H1 (cell line): ENCODE measurements at regions not wholly inside any gene's neighbourhood (a gene's known extent, or its start where the extent isn't known, plus 50 kb on each side); places are given as distances from the start of the nearest gene placed in this dataset.

Source experiments
- CTCF ChIA-PET: fragments of 300-600 bp; sonication (Branson Sonifier 250); formaldehyde crosslinking; loops from one replicate; lab custom pipeline; 2021; ENCODE audit not compliant: partially characterized antibody; lab: Charles Lee
- POLR2A ChIA-PET: fragments of 300-600 bp; sonication (Branson Sonifier 250); formaldehyde crosslinking; loops from one replicate; lab custom pipeline; 2021; ENCODE audit warnings: inconsistent platforms; ENCODE audit not compliant: partially characterized antibody; lab: Charles Lee
- DNase-seq, 2 experiments: peaks; one replicate each; pipeline versions ENCODE4 v3.0.0 to v3.0.0-alpha.2; 2010 to 2022; ENCODE audit warnings: low spot score in 2 of 2, low read depth in 1 of 2, mixed read lengths in 1 of 2
- FAIRE-seq: peaks from 2 replicates; lab custom pipeline; 2011; peaks lifted over from hg19 to GRCh38; lab: Jason Lieb, UNC
- H2AFZ ChIP-seq: 2 replicates; pipeline ENCODE4 v1.8.1; 2012; ENCODE audit warnings: low read length, inconsistent platforms
- H2AK5ac ChIP-seq: 2 replicates; pipeline ENCODE4 v1.6.1; 2013; ENCODE audit warnings: low read depth, low read length
- H2BK120ac ChIP-seq: replicated peaks from 2 replicates; pipeline ENCODE3; 2013; ENCODE audit warnings: low read depth, low read length, inconsistent platforms
- H2BK12ac ChIP-seq: 2 replicates; pipeline ENCODE4 v1.6.1; 2013; ENCODE audit warnings: low read depth, low read length
- H2BK15ac ChIP-seq: 2 replicates; pipeline ENCODE4 v1.6.1; 2013; ENCODE audit warnings: low read length
- H2BK20ac ChIP-seq: 2 replicates; pipeline ENCODE4 v1.6.1; 2013; ENCODE audit warnings: low read length
- H2BK5ac ChIP-seq: 2 replicates; pipeline ENCODE4 v1.6.1; 2013; ENCODE audit warnings: low read depth, low read length
- H3K14ac ChIP-seq: 2 replicates; pipeline ENCODE4 v1.6.1; 2013; ENCODE audit warnings: inconsistent platforms; ENCODE audit not compliant: insufficient read length
- H3K18ac ChIP-seq: 2 replicates; pipeline ENCODE4 v1.6.1; 2013; ENCODE audit warnings: low read length; ENCODE audit errors: extremely low read depth
- H3K23ac ChIP-seq: 2 replicates; pipeline ENCODE4 v1.6.1; 2013; ENCODE audit warnings: inconsistent platforms; ENCODE audit not compliant: insufficient read length
- H3K23me2 ChIP-seq: 2 replicates; pipeline ENCODE4 v1.6.1; 2013; ENCODE audit warnings: low read depth, low read length
- H3K27ac ChIP-seq: 2 replicates; pipeline ENCODE4 v1.6.1; 2011; ENCODE audit warnings: low read depth, low read length, inconsistent platforms
- H3K27me3 ChIP-seq, 4 experiments: replicated peaks in 1 of 4; 1 replicate in 1 of 4; 2 replicates in 3 of 4; pipeline versions ENCODE4 v1.6.1 to v1.8.1; 2011 to 2013; ENCODE audit warnings: low read length in 3 of 4, mild to moderate bottlenecking in 3 of 4, inconsistent platforms in 2 of 4, mixed read lengths in 2 of 4, moderate library complexity in 1 of 4; ENCODE audit not compliant: control insufficient read depth in 3 of 4, insufficient read depth in 3 of 4; ENCODE audit errors: extremely low read depth in 1 of 4
- H3K36me3 ChIP-seq, 4 experiments: 2 replicates each; pipeline versions ENCODE4 v1.6.1 to v1.8.1; 2011 to 2013; ENCODE audit warnings: mild to moderate bottlenecking in 4 of 4, low read length in 3 of 4, moderate library complexity in 2 of 4, control low read depth in 1 of 4, inconsistent platforms in 1 of 4; ENCODE audit not compliant: insufficient read depth in 4 of 4, control insufficient read depth in 2 of 4
- H3K4ac ChIP-seq: replicated peaks from 2 replicates; pipeline ENCODE3; 2013; ENCODE audit warnings: low read length, low read depth, mixed read lengths, inconsistent platforms; ENCODE audit not compliant: insufficient read length
- H3K4me1 ChIP-seq, 4 experiments: replicated peaks in 1 of 4; 1 replicate in 1 of 4; 2 replicates in 3 of 4; pipeline versions ENCODE4 v1.6.1 to v1.8.1; 2011 to 2013; ENCODE audit warnings: low read length in 3 of 4, inconsistent platforms in 2 of 4, mixed read lengths in 1 of 4; ENCODE audit not compliant: insufficient read depth in 4 of 4, control insufficient read depth in 3 of 4
- H3K4me2 ChIP-seq, 2 experiments: 2 replicates each; pipeline versions ENCODE4 v1.6.1 to v1.8.1; 2011 to 2013; ENCODE audit warnings: low read depth in 2 of 2, low read length in 2 of 2, control low read depth in 1 of 2, inconsistent platforms in 1 of 2, mild to moderate bottlenecking in 1 of 2; ENCODE audit not compliant: insufficient read depth in 1 of 2
- H3K4me3 ChIP-seq, 4 experiments: fragments of 200-600, 300-600 bp in 1 of 4; sonication (generic), shearing (Covaris generic), sonication (Bioruptor Twin) in 1 of 4; 2 replicates each; pipeline versions ENCODE4 v1.5.1 to v1.8.1; 2011 to 2016; ENCODE audit warnings: low read length in 4 of 4, low read depth in 3 of 4, control low read depth in 2 of 4, inconsistent platforms in 2 of 4, mild to moderate bottlenecking in 2 of 4, mixed read lengths in 1 of 4, moderate library complexity in 1 of 4; ENCODE audit not compliant: insufficient read depth in 2 of 4; ENCODE audit errors: extremely low read depth in 1 of 4
- H3K56ac ChIP-seq: replicated peaks from 2 replicates; pipeline ENCODE3; 2013; ENCODE audit warnings: low read depth, mild to moderate bottlenecking, mixed read lengths, low read length, inconsistent platforms; ENCODE audit not compliant: insufficient read length
- H3K79me1 ChIP-seq: 2 replicates; pipeline ENCODE4 v1.6.1; 2013; ENCODE audit warnings: low read depth, low read length, control low read depth
- H3K79me2 ChIP-seq, 2 experiments: 2 replicates each; pipeline versions ENCODE4 v1.6.1 to v1.8.1; 2012 to 2013; ENCODE audit warnings: low read length in 2 of 2, mild to moderate bottlenecking in 2 of 2, inconsistent platforms in 1 of 2; ENCODE audit not compliant: insufficient read depth in 2 of 2, control insufficient read depth in 1 of 2
- H3K9ac ChIP-seq, 4 experiments: replicated peaks in 1 of 4; 1 replicate in 1 of 4; 2 replicates in 3 of 4; pipeline versions ENCODE4 v1.6.1 to v1.8.1; 2011 to 2013; ENCODE audit warnings: low read depth in 3 of 4, low read length in 3 of 4, control low read depth in 2 of 4, mild to moderate bottlenecking in 2 of 4, moderate library complexity in 2 of 4, inconsistent platforms in 1 of 4; ENCODE audit errors: extremely low read depth in 1 of 4
- H3K9me3 ChIP-seq, 2 experiments: 2 replicates each; pipeline versions ENCODE4 v1.6.1 to v1.8.1; 2012 to 2013; ENCODE audit warnings: mild to moderate bottlenecking in 2 of 2, moderate library complexity in 2 of 2, control low read depth in 1 of 2, inconsistent platforms in 1 of 2, low read depth in 1 of 2, low read length in 1 of 2, mixed read lengths in 1 of 2; ENCODE audit not compliant: insufficient read depth in 2 of 2
- H4K20me1 ChIP-seq, 2 experiments: replicated peaks in 1 of 2; 2 replicates each; pipeline versions ENCODE3 to v1.8.1; 2011 to 2013; ENCODE audit warnings: inconsistent platforms in 2 of 2, low read length in 2 of 2, mild to moderate bottlenecking in 1 of 2; ENCODE audit not compliant: insufficient read depth in 2 of 2, control insufficient read depth in 1 of 2
- H4K5ac ChIP-seq: 2 replicates; pipeline ENCODE4 v1.6.1; 2013; ENCODE audit warnings: low read length, low read depth, mixed read lengths, inconsistent platforms; ENCODE audit not compliant: insufficient read length
- H4K8ac ChIP-seq: 2 replicates; pipeline ENCODE4 v1.8.0; 2013; ENCODE audit warnings: mild to moderate bottlenecking, moderate library complexity, low read length, inconsistent platforms; ENCODE audit not compliant: insufficient read depth; ENCODE audit errors: extremely low read depth
- H4K91ac ChIP-seq: replicated peaks from 2 replicates; pipeline ENCODE3; 2013; ENCODE audit warnings: low read length, mixed read lengths, inconsistent platforms; ENCODE audit not compliant: insufficient read length
- KDM5A ChIP-seq: fragments of 200-600 bp; IDR thresholded peaks from 2 replicates; pipeline ENCODE4 v1.7.1; 2012; ENCODE audit warnings: mild to moderate bottlenecking, low read length, inconsistent platforms, mixed read lengths
- NRF1 ChIP-seq: IDR thresholded peaks from 2 replicates; pipeline ENCODE4 v1.6.1; 2011; ENCODE audit warnings: mild to moderate bottlenecking, low read depth, low read length, improper control_type of control experiment
- POLR2A ChIP-seq, 2 experiments: IDR thresholded peaks; 1 replicate in 1 of 2; 2 replicates in 1 of 2; pipeline ENCODE4 v1.6.1; 2011; ENCODE audit warnings: low read depth in 2 of 2, low read length in 2 of 2, mild to moderate bottlenecking in 2 of 2; ENCODE audit errors: control extremely low read depth in 1 of 2
- RFX5 ChIP-seq: IDR thresholded peaks from 2 replicates; pipeline ENCODE4 v1.6.1; 2011; ENCODE audit warnings: low read depth, low read length, improper control_type of control experiment, borderline replicate concordance
- SIX5 ChIP-seq: IDR thresholded peaks from 2 replicates; pipeline ENCODE4 v1.6.1; 2011; ENCODE audit warnings: mild to moderate bottlenecking, low read depth, low read length
- WGBS, 2 experiments: shearing (Covaris generic) in 1 of 2; methylation state at CpG; one replicate each; pipeline versions ENCODE4 v1.1.6 to v1.1.7; 2013 to 2015; ENCODE audit warnings: low lambda C conversion rate in 2 of 2, mixed read lengths in 2 of 2, inconsistent platforms in 1 of 2, low coverage in 1 of 2, missing lambda C conversion rate in 1 of 2; ENCODE audit not compliant: insufficient replicate concordance in 2 of 2, insufficient coverage in 1 of 2, insufficient read length in 1 of 2; ENCODE audit errors: extremely low coverage in 1 of 2, missing lambda C conversion rate in 1 of 2; 5-methylcytosine and 5-hydroxymethylcytosine counted together

- no peak for FAIRE-seq
- 91% methylated on average over 6 of the region's 6 CpGs; no CpG with 5 or more reads in 1 of the 2 experiments for WGBS, 2 experiments
- no peak overlapping the region for H2AFZ ChIP-seq
- H3K79me1 ChIP-seq = no peaks in the 10 kb centered on the region
- 0 out of 7 replicates have a peak, but pooled peaks cover 0 to 2% (median 0%) of the 10 kb centered on the region in 4 experiments for H3K4me1 ChIP-seq
- H3K9me3 ChIP-seq = peaks cover 3 to 4% of the 10 kb centered on the region in 2 experiments; a peak in 2 of 4 replicates
- POLR2A ChIA-PET = no interaction called here
- H2BK20ac ChIP-seq = no peak overlapping the region
- TF ChIP-seq KDM5A (no peak), NRF1 (no peak), POLR2A (IDR thresholded peaks at IDR 0.05; ENCODE audit: control extremely low read depth in 1 of 2, low read depth in 2 of 2, low read length in 2 of 2) (no peak), RFX5 (no peak), SIX5 (no peak)
- H4K91ac ChIP-seq = no peak overlapping the region
- no peak overlapping the region for H3K9ac ChIP-seq
- H2BK120ac ChIP-seq = no peak overlapping the region
- no peak overlapping the region for H2BK15ac ChIP-seq
- H2AK5ac ChIP-seq = no peak overlapping the region
- H3K27me3 ChIP-seq = no peaks in the 10 kb centered on the region
- DNase-seq = no peak
- H3K4me2 ChIP-seq = no peak overlapping the region
- H3K23ac ChIP-seq = no peak overlapping the region
- H2BK12ac ChIP-seq = no peak overlapping the region
- H3K56ac ChIP-seq = no peak overlapping the region
- no peak overlapping the region for H4K5ac ChIP-seq
- no peak overlapping the region for H4K8ac ChIP-seq
- no peak overlapping the region for H3K4me3 ChIP-seq
- no peaks in the 10 kb centered on the region for H3K23me2 ChIP-seq
- H4K20me1 ChIP-seq = no peaks in the 10 kb centered on the region
- no peak overlapping the region for H2BK5ac ChIP-seq
- CTCF ChIA-PET = interaction anchor here (1.1 to 3.7 kb wide), 2 partner anchors 11 to 363 kb away, joined by 3 to 16 read pairs; no protein-coding TSS in a partner anchor
- no peaks in the 10 kb centered on the region for H3K36me3 ChIP-seq
- no peak overlapping the region for H3K14ac ChIP-seq
- H3K4ac ChIP-seq = no peak overlapping the region
- no peaks in the 10 kb centered on the region for H3K79me2 ChIP-seq
- H3K27ac ChIP-seq = no peak overlapping the region
- H3K18ac ChIP-seq = no peak overlapping the region
These were observed 361.1 kb upstream of the KLF4 start for GRCh38 chr9:107850653-107851052.
